ENCODE measurements at regions not wholly inside any gene's neighbourhood (a gene's known extent, or its start where the extent isn't known, plus 50 kb on each side); places are given as distances from the start of the nearest gene placed in this dataset.

- no peak for TF ChIP-seq RAD21 (IDR thresholded peaks at IDR 0.05)
- no peak for TF ChIP-seq GABPA (IDR thresholded peaks at IDR 0.05 in 1 of 2, conservative IDR thresholded peaks at IDR 0.05 in 1 of 2)
- no peak for TF ChIP-seq CTCF (IDR thresholded peaks at IDR 0.05; ENCODE audit: low read depth, low read length, missing input control)
- TF ChIP-seq SP1 (IDR thresholded peaks at IDR 0.05) = no peak
- TF ChIP-seq TAF1 (conservative IDR thresholded peaks at IDR 0.05) = no peak
Measured at GRCh38 chr6:22657352-22657980, 88.1 kb downstream of the HDGFL1 start.
